ENCODE measurements at regions not wholly inside any gene's neighbourhood (a gene's known extent, or its start where the extent isn't known, plus 50 kb on each side); places are given as distances from the start of the nearest gene placed in this dataset.

GRCh38 chr13:109636736-109637135, 149.6 kb downstream of the IRS2 start:
- no peak for DNase-seq

GRCh38 chr13:109631069-109631468, 155.3 kb downstream of the IRS2 start:
- no peak for DNase-seq

GRCh38 chr13:109630271-109630670, 156.1 kb downstream of the IRS2 start:
- DNase-seq = no peak

GRCh38 chr13:109629737-109630136, 156.6 kb downstream of the IRS2 start:
- DNase-seq = no peak

GRCh38 chr13:109628251-109628699, 158.1 kb downstream of the IRS2 start:
- no peak for DNase-seq

- no peak for DNase-seq
Observed at GRCh38 chr13:109627649-109628048, 158.7 kb downstream of the IRS2 start.

GRCh38 chr13:109626386-109627171, 159.8 kb downstream of the IRS2 start:
- no peak for DNase-seq

- DNase-seq = no peak
Observed at GRCh38 chr13:109625156-109625555, 161.2 kb downstream of the IRS2 start.

GRCh38 chr13:109622006-109622405, 164.4 kb downstream of the IRS2 start:
- no peak for DNase-seq

GRCh38 chr13:109615721-109616420, 170.5 kb downstream of the IRS2 start:
- no peak for DNase-seq

- DNase-seq = no peak
Observed at GRCh38 chr13:109611912-109612691, 174.3 kb downstream of the IRS2 start.

- DNase-seq = no peak
Observed at GRCh38 chr13:109610517-109610916, 175.9 kb downstream of the IRS2 start.

- no peak for DNase-seq
Observed at GRCh38 chr13:109608503-109608902, 177.9 kb downstream of the IRS2 start.

GRCh38 chr13:109608059-109608458, 178.3 kb downstream of the IRS2 start:
- no peak for DNase-seq

- no peak for DNase-seq
Observed at GRCh38 chr13:109606520-109606919, 179.9 kb downstream of the IRS2 start.

- no peak for DNase-seq
Observed at GRCh38 chr13:109605846-109606245, 180.5 kb downstream of the IRS2 start.

GRCh38 chr13:109604894-109605293, 181.5 kb downstream of the IRS2 start:
- DNase-seq = no peak

GRCh38 chr13:109602356-109602755, 184.0 kb downstream of the IRS2 start:
- DNase-seq = no peak

GRCh38 chr13:109599901-109600657, 186.3 kb downstream of the IRS2 start:
- no peak for DNase-seq

GRCh38 chr13:109595471-109595870, 190.9 kb downstream of the IRS2 start:
- DNase-seq = no peak

- no peak for DNase-seq
Observed at GRCh38 chr13:109593230-109593629, 193.2 kb downstream of the IRS2 start.

GRCh38 chr13:109592770-109593169, 193.6 kb downstream of the IRS2 start:
- no peak for DNase-seq

- no peak for DNase-seq
Observed at GRCh38 chr13:109587689-109588088, 198.7 kb downstream of the IRS2 start.

All from NCI-H1436 treated with DMSO at 0.1 percent for 48 hours (cell line).